Neuron (in vitro differentiated cells): ENCODE measurements at regions not wholly inside any gene's neighbourhood (a gene's known extent, or its start where the extent isn't known, plus 50 kb on each side); places are given as distances from the start of the nearest gene placed in this dataset.

ENCODE experiments used
- H2AFZ ChIP-seq: one replicate; pipeline ENCODE4 v1.6.1; 2013; ENCODE audit warnings: low read depth, mild to moderate bottlenecking, inconsistent platforms, low read length, moderate library complexity
- H3K27me3 ChIP-seq: one replicate; pipeline ENCODE4 v1.6.1; 2013; ENCODE audit warnings: low read length; ENCODE audit not compliant: insufficient read depth
- H3K36me3 ChIP-seq: one replicate; pipeline ENCODE4 v1.6.1; 2013; ENCODE audit warnings: low read length; ENCODE audit not compliant: insufficient read depth
- H3K4me1 ChIP-seq: one replicate; pipeline ENCODE4 v1.6.1; 2013; ENCODE audit warnings: low read length; ENCODE audit not compliant: insufficient read depth
- H3K4me3 ChIP-seq: 2 replicates; pipeline ENCODE4 v1.5.1; 2013; ENCODE audit warnings: mild to moderate bottlenecking, low read length, moderate library complexity
- H3K9me3 ChIP-seq: one replicate; pipeline ENCODE4 v1.6.1; 2013; ENCODE audit warnings: low read length

- Histone ChIP-seq H3K4me1 (peaks cover 6% of the 10 kb centered on the region), H3K27me3 (no peaks in the 10 kb centered on the region), H3K9me3 (no peaks in the 10 kb centered on the region), H3K36me3 (no peaks in the 10 kb centered on the region), H3K4me3 (no peak overlapping the region), H2AFZ (no peak overlapping the region)
Observed at GRCh38 chr2:142791335-142791734, 86.1 kb upstream of the KYNU start.

- Histone ChIP-seq H3K4me3 (no peak overlapping the region), H2AFZ (no peak overlapping the region), H3K36me3 (no peaks in the 10 kb centered on the region), H3K9me3 (no peaks in the 10 kb centered on the region), H3K27me3 (no peaks in the 10 kb centered on the region), H3K4me1 (no peaks in the 10 kb centered on the region)
Observed at GRCh38 chr2:142786918-142787702, 90.4 kb upstream of the KYNU start.

DNA sequence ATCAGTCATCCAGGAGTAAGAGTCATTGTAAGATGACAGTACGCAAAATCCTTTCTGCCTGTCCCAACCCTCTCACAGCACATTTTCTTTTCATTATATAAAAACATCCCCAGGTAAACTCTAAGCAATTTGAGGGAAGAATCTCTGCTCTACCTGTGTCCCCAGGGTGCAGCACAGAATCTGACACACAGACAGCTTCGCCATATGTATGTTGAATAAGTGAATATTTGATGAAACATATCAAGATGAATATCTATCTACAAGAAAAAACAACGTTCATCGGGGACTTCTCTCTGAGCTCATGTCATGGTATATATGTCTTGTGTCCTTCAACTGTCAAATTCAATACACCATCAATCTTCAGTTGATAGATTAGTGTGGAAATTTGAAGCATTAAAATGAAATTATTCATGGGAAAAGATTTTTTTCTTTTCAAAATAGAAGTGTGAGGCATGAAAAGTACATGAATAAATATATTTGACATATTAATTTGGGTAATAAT is 94.5 kb upstream of the KYNU start:
- Histone ChIP-seq H3K27me3 (no peaks in the 10 kb centered on the region), H3K4me1 (no peaks in the 10 kb centered on the region), H3K4me3 (no peak overlapping the region), H2AFZ (no peak overlapping the region), H3K36me3 (no peaks in the 10 kb centered on the region), H3K9me3 (no peaks in the 10 kb centered on the region)

- no peaks in the 10 kb centered on the region for H3K36me3 ChIP-seq
- no peak overlapping the region for H3K4me3 ChIP-seq
- no peak overlapping the region for H2AFZ ChIP-seq
- H3K9me3 ChIP-seq, result no peaks in the 10 kb centered on the region
- H3K27me3 ChIP-seq, result no peaks in the 10 kb centered on the region
- H3K4me1 ChIP-seq, result no peaks in the 10 kb centered on the region
Observed at GRCh38 chr2:142781146-142781545, 96.3 kb upstream of the KYNU start.

DNA sequence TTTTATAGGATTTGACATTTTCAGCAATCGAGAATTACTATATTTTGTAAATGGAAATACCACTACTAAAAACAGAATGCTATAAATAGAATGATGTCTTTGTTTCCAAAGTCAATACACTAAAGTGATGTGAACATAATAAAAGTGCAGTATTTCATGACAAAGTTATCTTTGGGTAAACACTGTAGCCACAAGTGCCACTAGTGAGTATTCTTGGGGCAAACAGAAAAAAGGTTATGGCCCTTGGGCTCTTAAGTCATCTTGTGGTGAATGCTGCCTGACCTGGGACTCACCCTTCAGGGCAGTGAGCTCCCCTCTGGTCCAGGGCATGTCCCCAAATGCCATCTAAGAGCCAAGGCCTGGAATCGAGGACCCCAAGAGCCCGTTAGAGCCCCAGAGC is 99.2 kb upstream of the KYNU start:
- Histone ChIP-seq H3K36me3 (no peaks in the 10 kb centered on the region), H3K27me3 (no peaks in the 10 kb centered on the region), H3K9me3 (no peaks in the 10 kb centered on the region)

GRCh38 chr2:142777742-142778141 is 99.7 kb upstream of the KYNU start:
- Histone ChIP-seq H3K27me3 (no peaks in the 10 kb centered on the region), H3K36me3 (no peaks in the 10 kb centered on the region), H3K4me1 (no peaks in the 10 kb centered on the region), H3K9me3 (no peaks in the 10 kb centered on the region), H3K4me3 (no peak overlapping the region), H2AFZ (no peak overlapping the region)

More for the DNA sequence above, 99.2 kb upstream of the KYNU start:
- no peak overlapping the region for H3K4me3 ChIP-seq
- no peaks in the 10 kb centered on the region for H3K4me1 ChIP-seq
- H2AFZ ChIP-seq, result no peak overlapping the region

- no peak overlapping the region for H2AFZ ChIP-seq
- H3K9me3 ChIP-seq, result no peaks in the 10 kb centered on the region
Observed at GRCh38 chr2:142769761-142770160, 107.7 kb upstream of the KYNU start.

GRCh38 chr2:142767847-142768246 is 109.6 kb upstream of the KYNU start:
- Histone ChIP-seq H3K27me3 (no peaks in the 10 kb centered on the region), H3K36me3 (no peaks in the 10 kb centered on the region), H3K9me3 (no peaks in the 10 kb centered on the region), H3K4me1 (no peaks in the 10 kb centered on the region), H2AFZ (no peak overlapping the region), H3K4me3 (no peak overlapping the region)

More at GRCh38 chr2:142769761-142770160, 107.7 kb upstream of the KYNU start:
- no peaks in the 10 kb centered on the region for H3K4me1 ChIP-seq
- H3K36me3 ChIP-seq, result no peaks in the 10 kb centered on the region
- no peak overlapping the region for H3K4me3 ChIP-seq
- H3K27me3 ChIP-seq, result no peaks in the 10 kb centered on the region

DNA sequence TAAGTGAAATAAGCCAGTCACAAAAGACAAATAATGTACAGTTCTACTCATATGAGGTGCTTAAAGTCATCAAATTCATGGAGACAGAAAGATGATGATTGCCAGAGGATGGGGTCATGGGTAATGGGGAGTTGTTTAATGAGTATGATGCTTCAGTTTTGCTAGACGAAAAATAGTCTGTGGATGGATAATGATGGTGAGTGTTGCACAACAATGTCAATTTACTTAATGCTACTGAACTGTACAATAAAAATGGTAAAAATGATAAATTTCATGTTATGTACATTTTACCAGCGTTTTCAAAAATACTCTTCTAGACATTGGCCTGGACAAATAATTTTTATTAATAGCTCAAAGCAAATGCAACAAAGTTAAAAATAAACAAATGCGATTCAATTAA is 118.5 kb upstream of the KYNU start:
- Histone ChIP-seq H3K4me1 (no peaks in the 10 kb centered on the region), H3K9me3 (no peaks in the 10 kb centered on the region), H3K4me3 (no peak overlapping the region), H3K27me3 (no peaks in the 10 kb centered on the region), H3K36me3 (no peaks in the 10 kb centered on the region), H2AFZ (no peak overlapping the region)

DNA sequence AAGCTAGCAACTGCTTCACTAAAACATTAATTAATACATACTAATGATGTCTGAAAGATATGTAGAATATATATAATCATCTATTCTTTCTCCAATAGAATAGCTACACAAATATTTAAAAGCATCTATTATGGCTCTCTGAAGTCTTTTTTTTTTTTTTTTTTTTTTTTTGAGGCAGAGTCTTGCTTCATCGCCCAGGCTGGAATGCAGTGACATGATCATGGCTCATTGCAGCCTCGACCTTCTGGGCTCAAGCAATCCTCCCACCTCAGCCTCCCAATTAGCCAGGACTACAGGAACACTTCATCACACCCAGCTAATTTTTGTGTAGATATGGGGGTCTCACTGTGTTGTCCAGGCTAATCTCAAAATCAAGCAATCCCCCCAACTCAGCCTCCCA is 120.4 kb upstream of the KYNU start:
- H3K27me3 ChIP-seq, result no peaks in the 10 kb centered on the region
- no peaks in the 10 kb centered on the region for H3K36me3 ChIP-seq
- H3K4me3 ChIP-seq, result no peak overlapping the region
- H3K4me1 ChIP-seq, result no peaks in the 10 kb centered on the region
- no peak overlapping the region for H2AFZ ChIP-seq
- H3K9me3 ChIP-seq, result no peaks in the 10 kb centered on the region

GRCh38 chr2:142756430-142756829 is 121.0 kb upstream of the KYNU start:
- no peak overlapping the region for H2AFZ ChIP-seq
- no peaks in the 10 kb centered on the region for H3K27me3 ChIP-seq
- no peaks in the 10 kb centered on the region for H3K4me1 ChIP-seq
- H3K9me3 ChIP-seq, result no peaks in the 10 kb centered on the region
- no peaks in the 10 kb centered on the region for H3K36me3 ChIP-seq
- H3K4me3 ChIP-seq, result no peak overlapping the region

GRCh38 chr2:142755191-142755590 is 122.3 kb upstream of the KYNU start:
- no peaks in the 10 kb centered on the region for H3K9me3 ChIP-seq
- H3K4me1 ChIP-seq, result no peaks in the 10 kb centered on the region
- no peak overlapping the region for H2AFZ ChIP-seq
- no peaks in the 10 kb centered on the region for H3K36me3 ChIP-seq
- H3K4me3 ChIP-seq, result no peak overlapping the region
- H3K27me3 ChIP-seq, result no peaks in the 10 kb centered on the region

DNA sequence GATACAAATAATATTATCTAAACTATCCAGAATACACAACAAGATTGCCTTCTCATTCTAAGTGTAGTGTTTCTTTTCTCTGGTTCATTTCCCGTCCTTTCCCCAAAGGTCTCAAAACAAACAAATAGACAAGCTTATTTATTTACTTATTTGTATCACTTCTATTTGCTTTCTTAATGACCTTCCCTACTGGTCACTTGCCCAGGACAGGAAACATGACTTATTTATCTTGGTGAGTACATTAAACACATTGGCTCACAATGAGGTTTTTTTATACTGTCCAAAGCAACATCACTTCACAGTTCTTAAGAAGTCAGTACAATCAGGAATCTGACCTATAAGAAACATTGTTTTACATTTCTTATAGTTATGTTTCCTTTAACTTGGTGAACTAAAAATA is 123.3 kb upstream of the KYNU start:
- H3K9me3 ChIP-seq, result no peaks in the 10 kb centered on the region
- no peaks in the 10 kb centered on the region for H3K27me3 ChIP-seq
- H3K36me3 ChIP-seq, result no peaks in the 10 kb centered on the region
- H2AFZ ChIP-seq, result no peak overlapping the region
- H3K4me3 ChIP-seq, result no peak overlapping the region
- no peaks in the 10 kb centered on the region for H3K4me1 ChIP-seq

- Histone ChIP-seq H3K27me3 (no peaks in the 10 kb centered on the region), H3K4me1 (no peaks in the 10 kb centered on the region), H3K4me3 (no peak overlapping the region), H2AFZ (no peak overlapping the region), H3K9me3 (no peaks in the 10 kb centered on the region), H3K36me3 (no peaks in the 10 kb centered on the region)
Observed at GRCh38 chr2:142750858-142751257, 126.6 kb upstream of the KYNU start.
